Activated B cell treated with CpG ODN at 0.5 μM for 24 hours (primary cell): ENCODE measurements at regions not wholly inside any gene's neighbourhood (a gene's known extent, or its start where the extent isn't known, plus 50 kb on each side); places are given as distances from the start of the nearest gene placed in this dataset.

ENCODE experiments used
- ATAC-seq: fragments of 200-7000 bp; cut with Tn5 transposase; one replicate; pipeline ENCODE4 v1.10.0; 2021; ENCODE audit warnings: low read depth, mild to moderate bottlenecking, moderate library complexity
- CTCF ChIA-PET: fragments of 350-600 bp; sonication (Branson Sonifier 250); formaldehyde crosslinking; loops from one replicate; lab custom pipeline; 2021; ENCODE audit warnings: antibody characterized with exemption; lab: Charles Lee
- POLR2A ChIA-PET: fragments of 350-600 bp; sonication (Branson Sonifier 250); formaldehyde crosslinking; loops from one replicate; lab custom pipeline; 2021; ENCODE audit warnings: antibody characterized with exemption; lab: Charles Lee
- DNase-seq: peaks from one replicate; pipeline ENCODE4 v3.0.0; 2022
- H3K27ac Mint-ChIP-seq: one replicate; pipeline ENCODE4 v1.8.0; 2020; ENCODE audit warnings: mixed read lengths
- H3K27me3 Mint-ChIP-seq: one replicate; pipeline ENCODE4 v1.8.0; 2021; ENCODE audit warnings: mixed read lengths
- H3K36me3 Mint-ChIP-seq: one replicate; pipeline ENCODE4 v1.8.0; 2021; ENCODE audit warnings: low read depth, mixed read lengths
- H3K4me1 Mint-ChIP-seq: one replicate; pipeline ENCODE4 v1.8.0; 2021; ENCODE audit warnings: mixed read lengths
- H3K4me3 Mint-ChIP-seq: one replicate; pipeline ENCODE4 v1.8.0; 2020; ENCODE audit warnings: mild to moderate bottlenecking, mixed read lengths
- H3K9me3 Mint-ChIP-seq: one replicate; pipeline ENCODE4 v1.8.0; 2020; ENCODE audit warnings: mixed read lengths
- intact Hi-C: fragments of 100-400 bp; cut with micrococcal nuclease; formaldehyde crosslinking; loops from one replicate; pipeline ENCODE4 v1.15.1; 2024
- TF ChIP-seq, protein P1 (sequence below): fragments of 200-600 bp; IDR thresholded peaks from one replicate; pipeline ENCODE4 v1.8.0; 2022; ENCODE audit warnings: antibody characterized with exemption, mild to moderate bottlenecking

DNA sequence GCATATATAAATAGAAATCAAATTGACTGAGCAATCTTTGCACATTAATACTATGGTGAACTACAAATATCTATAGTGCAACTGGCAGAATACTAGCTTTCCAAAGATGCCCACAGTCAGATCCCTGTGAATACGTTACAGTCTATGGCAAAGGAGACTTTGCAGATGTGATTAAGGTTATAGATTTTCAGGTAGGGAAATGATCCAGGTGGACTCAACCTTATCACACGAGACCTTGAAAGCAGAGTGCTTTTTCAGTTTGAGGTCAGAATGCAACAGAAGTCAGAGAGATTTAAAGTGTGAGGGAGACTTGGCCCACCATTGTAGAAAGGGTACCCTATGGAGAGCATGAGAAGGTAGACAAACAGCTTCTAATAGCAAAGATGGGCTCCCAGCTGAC is 122.6 kb downstream of the TRIB2 start:
- intact Hi-C loops = no loop called here

DNA sequence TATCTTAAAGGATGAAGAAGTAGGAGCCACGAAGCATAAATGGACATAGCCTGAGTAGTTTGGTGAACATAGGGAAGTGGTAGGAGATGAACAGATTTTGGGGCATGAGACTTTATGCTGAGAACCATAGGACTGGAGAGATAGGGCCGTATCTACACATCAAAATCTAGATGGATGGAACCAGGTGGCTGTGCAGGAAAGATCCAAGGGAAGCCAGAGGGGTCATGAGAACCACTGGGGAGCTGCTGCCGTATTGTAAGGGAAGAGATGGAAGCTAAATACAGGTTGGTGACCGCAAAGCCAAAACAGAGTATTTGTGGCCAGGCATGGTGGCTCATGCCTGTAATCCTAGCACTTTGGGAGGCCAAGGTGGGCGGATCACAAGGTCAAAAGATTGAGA is 124.3 kb downstream of the TRIB2 start:
- no peaks in the 10 kb centered on the region for H3K36me3 Mint-ChIP-seq
- H3K4me1 Mint-ChIP-seq = no peaks in the 10 kb centered on the region
- no peaks in the 10 kb centered on the region for H3K9me3 Mint-ChIP-seq
- peaks cover 17% of the 10 kb centered on the region for H3K27me3 Mint-ChIP-seq
- TF ChIP-seq, protein P1, sequence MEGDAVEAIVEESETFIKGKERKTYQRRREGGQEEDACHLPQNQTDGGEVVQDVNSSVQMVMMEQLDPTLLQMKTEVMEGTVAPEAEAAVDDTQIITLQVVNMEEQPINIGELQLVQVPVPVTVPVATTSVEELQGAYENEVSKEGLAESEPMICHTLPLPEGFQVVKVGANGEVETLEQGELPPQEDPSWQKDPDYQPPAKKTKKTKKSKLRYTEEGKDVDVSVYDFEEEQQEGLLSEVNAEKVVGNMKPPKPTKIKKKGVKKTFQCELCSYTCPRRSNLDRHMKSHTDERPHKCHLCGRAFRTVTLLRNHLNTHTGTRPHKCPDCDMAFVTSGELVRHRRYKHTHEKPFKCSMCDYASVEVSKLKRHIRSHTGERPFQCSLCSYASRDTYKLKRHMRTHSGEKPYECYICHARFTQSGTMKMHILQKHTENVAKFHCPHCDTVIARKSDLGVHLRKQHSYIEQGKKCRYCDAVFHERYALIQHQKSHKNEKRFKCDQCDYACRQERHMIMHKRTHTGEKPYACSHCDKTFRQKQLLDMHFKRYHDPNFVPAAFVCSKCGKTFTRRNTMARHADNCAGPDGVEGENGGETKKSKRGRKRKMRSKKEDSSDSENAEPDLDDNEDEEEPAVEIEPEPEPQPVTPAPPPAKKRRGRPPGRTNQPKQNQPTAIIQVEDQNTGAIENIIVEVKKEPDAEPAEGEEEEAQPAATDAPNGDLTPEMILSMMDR = no peak
- intact Hi-C loops = no loop called here
- DNase-seq (no peak), ATAC-seq (no peak)
- ChIA-PET CTCF (no interaction called here), POLR2A (no interaction called here)
- no peak overlapping the region for H3K4me3 Mint-ChIP-seq
- no peak overlapping the region for H3K27ac Mint-ChIP-seq

More for the DNA sequence above, 122.6 kb downstream of the TRIB2 start:
- H3K27ac Mint-ChIP-seq = no peak overlapping the region
- ATAC-seq = no peak
- POLR2A ChIA-PET = no interaction called here
- peaks cover 28% of the 10 kb centered on the region for H3K27me3 Mint-ChIP-seq
- no peak overlapping the region for H3K4me3 Mint-ChIP-seq
- no peaks in the 10 kb centered on the region for H3K4me1 Mint-ChIP-seq
- no peaks in the 10 kb centered on the region for H3K36me3 Mint-ChIP-seq
- no peaks in the 10 kb centered on the region for H3K9me3 Mint-ChIP-seq
- DNase-seq = no peak
- TF ChIP-seq, protein P1 = no peak
- CTCF ChIA-PET = no interaction called here

DNA sequence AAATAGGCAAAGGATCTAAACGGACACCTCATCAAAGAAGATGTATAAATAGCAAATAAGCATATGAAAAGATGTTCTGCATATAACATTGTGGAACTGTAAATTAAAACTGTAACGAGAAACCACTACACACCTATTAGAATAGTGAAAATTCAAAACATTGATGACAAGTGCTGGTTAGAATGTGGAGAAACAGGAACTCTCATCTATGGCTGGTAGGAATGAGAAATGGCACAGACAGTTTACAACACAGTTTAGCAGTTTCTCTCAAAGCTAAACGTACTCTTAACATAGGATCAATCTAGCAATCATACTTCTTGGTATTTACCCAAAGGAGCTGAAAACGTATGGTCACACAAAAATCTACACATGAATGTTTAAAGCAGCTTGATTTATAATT is 126.2 kb downstream of the TRIB2 start:
- peaks cover 16% of the 10 kb centered on the region for H3K27me3 Mint-ChIP-seq
- POLR2A ChIA-PET = no interaction called here
- TF ChIP-seq, protein P1 = no peak
- no peaks in the 10 kb centered on the region for H3K9me3 Mint-ChIP-seq
- no peak overlapping the region for H3K27ac Mint-ChIP-seq
- CTCF ChIA-PET = no interaction called here
- no peaks in the 10 kb centered on the region for H3K4me1 Mint-ChIP-seq
- H3K36me3 Mint-ChIP-seq = no peaks in the 10 kb centered on the region
- H3K4me3 Mint-ChIP-seq = no peak overlapping the region
- no peak for DNase-seq
- ATAC-seq = no peak
- intact Hi-C loops = no loop called here

DNA sequence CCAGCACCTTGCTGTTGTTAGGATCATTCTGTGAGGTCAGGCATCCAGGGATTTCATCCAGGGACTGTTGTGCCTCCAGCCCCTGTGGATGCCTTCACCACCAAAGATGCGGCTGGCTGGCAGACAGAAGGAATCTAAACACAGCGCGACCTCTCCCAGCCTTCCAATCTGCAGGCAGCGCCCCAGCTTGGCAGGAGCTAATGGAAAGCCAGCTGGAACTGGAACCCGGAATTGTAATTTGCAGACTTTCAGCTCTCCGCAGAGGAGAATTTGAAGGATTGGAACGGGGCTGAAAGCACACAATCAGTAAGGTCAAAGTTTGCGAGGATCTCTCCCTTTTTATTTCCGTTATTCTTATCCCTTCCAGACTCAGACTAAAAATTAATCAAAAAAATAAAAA is 127.8 kb downstream of the TRIB2 start:
- ATAC-seq (no peak), DNase-seq (no peak)
- Mint-ChIP-seq H3K4me1 (no peaks in the 10 kb centered on the region), H3K36me3 (no peaks in the 10 kb centered on the region), H3K27me3 (peaks cover 16% of the 10 kb centered on the region), H3K9me3 (no peaks in the 10 kb centered on the region), H3K27ac (no peak overlapping the region), H3K4me3 (no peak overlapping the region)
- POLR2A ChIA-PET = no interaction called here
- intact Hi-C loops = no loop called here
- TF ChIP-seq, protein P1 = no peak
- CTCF ChIA-PET = no interaction called here

DNA sequence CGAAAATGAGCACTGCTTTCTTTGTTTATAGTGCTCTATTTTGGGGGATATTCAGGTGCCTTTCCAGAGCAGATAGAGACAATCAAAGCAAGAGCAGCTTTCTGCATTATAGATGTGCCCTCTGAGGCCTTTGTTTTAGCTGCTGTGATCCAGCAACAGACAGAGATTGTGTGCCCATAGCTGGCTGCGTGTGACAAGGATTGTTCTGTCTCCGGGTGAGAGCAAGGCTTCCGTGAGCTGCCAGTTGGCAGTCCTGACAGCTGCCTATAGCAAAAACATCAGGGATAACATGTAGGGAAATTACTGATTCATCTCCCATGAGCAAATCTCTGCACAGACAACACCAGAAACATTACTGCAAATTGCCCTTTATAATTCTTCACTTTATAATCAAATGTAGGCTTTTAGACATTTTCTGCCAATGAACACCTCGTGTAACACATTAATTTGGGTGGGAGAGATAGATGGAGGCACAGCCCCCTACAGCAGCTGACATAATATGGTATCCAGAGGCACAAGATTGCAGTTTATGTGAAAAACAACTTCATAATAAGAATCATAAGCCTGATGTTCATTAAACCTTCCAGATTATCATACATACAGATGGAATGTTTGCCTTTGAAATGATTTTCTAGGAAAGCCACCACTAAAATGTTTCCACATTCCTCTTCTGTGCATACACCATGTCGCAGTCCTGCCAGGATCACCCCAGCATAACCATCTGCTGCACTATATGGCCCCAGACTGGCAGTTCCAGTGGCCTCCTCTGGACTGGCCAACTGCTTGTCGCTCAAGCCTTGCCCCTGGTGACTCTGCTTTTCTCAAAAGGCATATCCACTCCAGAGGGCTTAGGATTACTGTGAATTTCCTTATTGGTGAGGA is 131.2 kb downstream of the TRIB2 start:
- H3K9me3 Mint-ChIP-seq = no peaks in the 10 kb centered on the region
- H3K36me3 Mint-ChIP-seq = no peaks in the 10 kb centered on the region
- ATAC-seq (no peak), DNase-seq (no peak)
- H3K4me3 Mint-ChIP-seq = no peak overlapping the region
- TF ChIP-seq, protein P1 = no peak
- POLR2A ChIA-PET = no interaction called here
- no peaks in the 10 kb centered on the region for H3K4me1 Mint-ChIP-seq
- peaks cover 4% of the 10 kb centered on the region for H3K27me3 Mint-ChIP-seq
- no peak overlapping the region for H3K27ac Mint-ChIP-seq
- intact Hi-C loops = no loop called here
- CTCF ChIA-PET = no interaction called here
